ENCODE measurements at regions not wholly inside any gene's neighbourhood (a gene's known extent, or its start where the extent isn't known, plus 50 kb on each side); places are given as distances from the start of the nearest gene placed in this dataset.

- TF ChIP-seq CTCF (IDR thresholded peaks at IDR 0.05; ENCODE audit: borderline replicate concordance, extremely low read depth, low read length, poor library complexity, severe bottlenecking) (no peak), EZH2 (IDR thresholded peaks at IDR 0.05; ENCODE audit: borderline replicate concordance, low read depth, low read length, severe bottlenecking) (no peak)
Observed at GRCh38 chr9:90974643-90975245, 173.1 kb downstream of the SYK start.

Data from DND-41 (cell line).